HCT116 (cell line): ENCODE measurements at regions not wholly inside any gene's neighbourhood (a gene's known extent, or its start where the extent isn't known, plus 50 kb on each side); places are given as distances from the start of the nearest gene placed in this dataset.

Source experiments
- ATAC-seq: fragments of 200-7000 bp; cut with Tn5 transposase; 2 replicates; pipeline ENCODE4 v1.9.1; 2020; ENCODE audit warnings: mild to moderate bottlenecking, moderate library complexity
- BruUV-seq: library from RNA; stranded (reverse); fragments of 400-500 nt; replicated peaks from 2 replicates; lab custom pipeline; 2021; lab: Mats Ljungman, UMichigan
- CTCF ChIA-PET: fragments of 300-600 bp; sonication (Branson Sonifier 250); formaldehyde crosslinking; loops from one replicate; lab custom pipeline; 2021; ENCODE audit warnings: antibody characterized with exemption; lab: Charles Lee
- POLR2A ChIA-PET: fragments of 300-600, 350-600 bp; sonication (Branson Sonifier 250); formaldehyde crosslinking; loops from one replicate; lab custom pipeline; 2021; ENCODE audit warnings: antibody characterized with exemption; lab: Charles Lee
- RAD21 ChIA-PET, 2 experiments: fragments of 300-600 bp; sonication (Branson Sonifier 250); formaldehyde crosslinking; loops; one replicate each; lab custom pipeline; 2023; ENCODE audit warnings: low total read pairs in 2 of 2; ENCODE audit not compliant: uncharacterized antibody in 2 of 2, unreplicated experiment in 2 of 2, low non-redundant PET in 1 of 2; lab: Charles Lee
- DNase-seq: peaks from one replicate; pipeline ENCODE4 v3.0.0-alpha.2; 2010; ENCODE audit warnings: low read depth, low spot score
- H2AFZ ChIP-seq: fragments of 200-600 bp; shearing (Covaris generic), sonication (generic); 2 replicates; pipeline ENCODE4 v1.6.1; 2017; ENCODE audit warnings: low read depth, mixed run types, mixed read lengths, antibody characterized with exemption, low read length; ENCODE audit not compliant: poor library complexity, severe bottlenecking
- H3K27ac ChIP-seq: 2 replicates; pipeline ENCODE4 v1.5.1; 2012; ENCODE audit warnings: low read depth, low read length
- H3K27me3 ChIP-seq: fragments of 200-600 bp; sonication (generic); 2 replicates; pipeline ENCODE4 v1.6.1; 2016; ENCODE audit warnings: mixed run types, low read length, mixed read lengths; ENCODE audit not compliant: insufficient read depth
- H3K36me3 ChIP-seq, 2 experiments: fragments of 200-500 bp in 1 of 2; fragments of 200-600 bp in 1 of 2; sonication (Bioruptor generic) in 1 of 2; sonication (generic) in 1 of 2; 2 replicates each; pipeline versions ENCODE4 v1.5.1 to v1.6.1; 2014 to 2016; ENCODE audit warnings: low read length in 2 of 2, inconsistent platforms in 1 of 2, mixed read lengths in 1 of 2, mixed run types in 1 of 2; ENCODE audit not compliant: insufficient read depth in 2 of 2, control insufficient read depth in 1 of 2
- H3K4me1 ChIP-seq, 2 experiments: fragments of 200-600 bp in 1 of 2; sonication (generic) in 1 of 2; 2 replicates each; pipeline versions ENCODE4 v1.5.1 to v1.6.1; 2012 to 2017; ENCODE audit warnings: low read length in 2 of 2, inconsistent platforms in 1 of 2, mild to moderate bottlenecking in 1 of 2, mixed read lengths in 1 of 2, mixed run types in 1 of 2, moderate library complexity in 1 of 2; ENCODE audit not compliant: insufficient read depth in 2 of 2, control insufficient read depth in 1 of 2
- H3K4me2 ChIP-seq: fragments of 200-600 bp; sonication (generic); 2 replicates; pipeline ENCODE4 v1.6.1; 2017; ENCODE audit warnings: mixed run types, low read length, mixed read lengths
- H3K4me3 ChIP-seq, 2 experiments: fragments of 200-600 bp in 1 of 2; sonication (generic) in 1 of 2; replicated peaks in 1 of 2; 2 replicates each; pipeline ENCODE4 v1.5.1; 2011 to 2016; ENCODE audit warnings: low read length in 2 of 2, control low read depth in 1 of 2, low read depth in 1 of 2, mild to moderate bottlenecking in 1 of 2, mixed read lengths in 1 of 2, mixed run types in 1 of 2
- H3K79me2 ChIP-seq: fragments of 200-600 bp; sonication (generic); 2 replicates; pipeline ENCODE4 v1.6.1; 2017; ENCODE audit warnings: mild to moderate bottlenecking, mixed run types, low read length, moderate library complexity, mixed read lengths; ENCODE audit not compliant: insufficient read depth
- H3K9ac ChIP-seq: fragments of 200-600 bp; sonication (generic); 2 replicates; pipeline ENCODE4 v1.6.1; 2016; ENCODE audit warnings: low read length, mixed read lengths
- H3K9me2 ChIP-seq: fragments of 200-600 bp; sonication (generic), shearing (Covaris generic); 2 replicates; pipeline ENCODE4 v1.6.1; 2017; ENCODE audit warnings: mixed run types, mild to moderate bottlenecking, moderate library complexity; ENCODE audit not compliant: insufficient read depth
- H3K9me3 ChIP-seq, 2 experiments: fragments of 200-500 bp in 1 of 2; fragments of 200-600 bp in 1 of 2; sonication (Bioruptor generic) in 1 of 2; sonication (generic) in 1 of 2; 2 replicates each; pipeline ENCODE4 v1.6.1; 2014 to 2017; ENCODE audit warnings: low read length in 2 of 2, mixed read lengths in 2 of 2, inconsistent platforms in 1 of 2, low read depth in 1 of 2, mild to moderate bottlenecking in 1 of 2, mixed run types in 1 of 2, moderate library complexity in 1 of 2; ENCODE audit not compliant: control insufficient read depth in 1 of 2, insufficient read depth in 1 of 2
- H4K20me1 ChIP-seq: fragments of 200-600 bp; sonication (generic), shearing (Covaris generic); 2 replicates; pipeline ENCODE4 v1.6.1; 2017; ENCODE audit warnings: mixed run types, mild to moderate bottlenecking, moderate library complexity; ENCODE audit not compliant: insufficient read depth
- CTCF ChIP-seq, 3 experiments: fragments of 200-600 bp in 1 of 3; sonication (generic) in 1 of 3; IDR thresholded peaks in 2 of 3; conservative IDR thresholded peaks in 1 of 3; 2 replicates each; pipeline ENCODE4 v1.5.1; 2012 to 2017; ENCODE audit warnings: low read depth in 2 of 3, low read length in 2 of 3, antibody characterized with exemption in 1 of 3, borderline replicate concordance in 1 of 3, control low read depth in 1 of 3, mild to moderate bottlenecking in 1 of 3, mixed read lengths in 1 of 3, mixed run types in 1 of 3, moderate library complexity in 1 of 3; ENCODE audit not compliant: insufficient read depth in 1 of 3
- EGR1 ChIP-seq: IDR thresholded peaks from 2 replicates; pipeline ENCODE4 v1.6.1; 2012; ENCODE audit warnings: low read depth
- ELF1 ChIP-seq: IDR thresholded peaks from 2 replicates; pipeline ENCODE4 v1.6.1; 2012; ENCODE audit warnings: low read depth, borderline replicate concordance
- EZH2 ChIP-seq: fragments of 200-600 bp; sonication (generic); IDR thresholded peaks from 2 replicates; pipeline ENCODE4 v1.6.1; 2017; ENCODE audit warnings: antibody characterized with exemption, mixed run types
- MAX ChIP-seq: IDR thresholded peaks from 2 replicates; pipeline ENCODE4 v1.6.1; 2012
- SIN3A ChIP-seq: IDR thresholded peaks from 2 replicates; pipeline ENCODE4 v1.6.1; 2012; ENCODE audit warnings: low read depth
- ZFX ChIP-seq: fragments of 450-650 bp; IDR thresholded peaks from 2 replicates; pipeline ENCODE4 v1.6.1; 2017
- intact Hi-C: fragments of 100-400 bp; cut with micrococcal nuclease; formaldehyde crosslinking; loops from 2 replicates; pipeline ENCODE4 v1.10.0; 2022
- TF ChIP-seq, protein P1 (sequence below): IDR thresholded peaks from 2 replicates; pipeline ENCODE4 v1.6.1; 2012; ENCODE audit warnings: low read depth
- TF ChIP-seq, protein P2 (sequence below): IDR thresholded peaks from 2 replicates; pipeline ENCODE4 v1.6.1; 2012

DNA sequence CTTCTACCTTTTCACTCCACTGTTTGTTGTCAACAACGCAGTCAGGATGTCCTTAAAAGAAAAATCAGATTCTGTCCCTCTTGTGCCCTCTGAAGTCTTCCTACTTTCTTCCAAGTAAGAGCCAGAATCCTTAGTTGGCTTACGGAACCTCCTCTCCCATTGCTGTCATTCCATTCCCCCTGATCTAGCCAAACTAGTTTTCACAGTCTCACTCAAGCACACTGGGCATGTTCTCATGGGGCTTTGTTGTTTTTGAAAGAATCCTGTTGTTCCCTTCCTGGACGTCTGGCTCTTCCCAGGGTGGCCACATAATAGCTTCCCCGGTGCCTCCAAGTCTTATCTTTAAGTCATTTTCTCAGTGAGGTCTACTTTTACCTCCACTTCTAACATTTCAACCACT lies 158.6 kb upstream of the ELAC2 start:
- no peak for DNase-seq
- Histone ChIP-seq H3K79me2 (no peaks in the 10 kb centered on the region), H3K4me3 (no peak overlapping the region), H3K9me2 (no peaks in the 10 kb centered on the region), H4K20me1 (no peaks in the 10 kb centered on the region), H3K4me2 (no peak overlapping the region), H3K9ac (no peak overlapping the region), H3K27me3 (no peaks in the 10 kb centered on the region), H2AFZ (no peak overlapping the region), H3K9me3 (peaks cover 0 to 3% of the 10 kb centered on the region in 2 experiments; a peak in 1 of 4 replicates), H3K27ac (no peak overlapping the region), H3K36me3 (no peaks in the 10 kb centered on the region), H3K4me1 (no peaks in the 10 kb centered on the region)
- ChIA-PET CTCF (no interaction called here), POLR2A (no interaction called here), RAD21 (no interaction called here)
- intact Hi-C loops = no loop called here
- no peak for TF ChIP-seq EZH2
- TF ChIP-seq MAX = no peak
- TF ChIP-seq ELF1 = no peak
- TF ChIP-seq ZFX = no peak
- TF ChIP-seq, protein P1, sequence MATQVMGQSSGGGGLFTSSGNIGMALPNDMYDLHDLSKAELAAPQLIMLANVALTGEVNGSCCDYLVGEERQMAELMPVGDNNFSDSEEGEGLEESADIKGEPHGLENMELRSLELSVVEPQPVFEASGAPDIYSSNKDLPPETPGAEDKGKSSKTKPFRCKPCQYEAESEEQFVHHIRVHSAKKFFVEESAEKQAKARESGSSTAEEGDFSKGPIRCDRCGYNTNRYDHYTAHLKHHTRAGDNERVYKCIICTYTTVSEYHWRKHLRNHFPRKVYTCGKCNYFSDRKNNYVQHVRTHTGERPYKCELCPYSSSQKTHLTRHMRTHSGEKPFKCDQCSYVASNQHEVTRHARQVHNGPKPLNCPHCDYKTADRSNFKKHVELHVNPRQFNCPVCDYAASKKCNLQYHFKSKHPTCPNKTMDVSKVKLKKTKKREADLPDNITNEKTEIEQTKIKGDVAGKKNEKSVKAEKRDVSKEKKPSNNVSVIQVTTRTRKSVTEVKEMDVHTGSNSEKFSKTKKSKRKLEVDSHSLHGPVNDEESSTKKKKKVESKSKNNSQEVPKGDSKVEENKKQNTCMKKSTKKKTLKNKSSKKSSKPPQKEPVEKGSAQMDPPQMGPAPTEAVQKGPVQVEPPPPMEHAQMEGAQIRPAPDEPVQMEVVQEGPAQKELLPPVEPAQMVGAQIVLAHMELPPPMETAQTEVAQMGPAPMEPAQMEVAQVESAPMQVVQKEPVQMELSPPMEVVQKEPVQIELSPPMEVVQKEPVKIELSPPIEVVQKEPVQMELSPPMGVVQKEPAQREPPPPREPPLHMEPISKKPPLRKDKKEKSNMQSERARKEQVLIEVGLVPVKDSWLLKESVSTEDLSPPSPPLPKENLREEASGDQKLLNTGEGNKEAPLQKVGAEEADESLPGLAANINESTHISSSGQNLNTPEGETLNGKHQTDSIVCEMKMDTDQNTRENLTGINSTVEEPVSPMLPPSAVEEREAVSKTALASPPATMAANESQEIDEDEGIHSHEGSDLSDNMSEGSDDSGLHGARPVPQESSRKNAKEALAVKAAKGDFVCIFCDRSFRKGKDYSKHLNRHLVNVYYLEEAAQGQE = no peak
- TF ChIP-seq, protein P2, sequence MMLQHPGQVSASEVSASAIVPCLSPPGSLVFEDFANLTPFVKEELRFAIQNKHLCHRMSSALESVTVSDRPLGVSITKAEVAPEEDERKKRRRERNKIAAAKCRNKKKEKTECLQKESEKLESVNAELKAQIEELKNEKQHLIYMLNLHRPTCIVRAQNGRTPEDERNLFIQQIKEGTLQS = no peak
- no peak for TF ChIP-seq CTCF (IDR thresholded peaks at IDR 0.05 in 2 of 3, conservative IDR thresholded peaks at IDR 0.05 in 1 of 3; ENCODE audit: borderline replicate concordance in 1 of 3, insufficient read depth in 1 of 3, low read depth in 2 of 3, low read length in 2 of 3)
- TF ChIP-seq EGR1 = no peak
- no peak for TF ChIP-seq SIN3A
- no TSS peak for BruUV-seq
- ATAC-seq = no peak
